Pulmonary artery endothelial cell (primary cell): ENCODE measurements at regions not wholly inside any gene's neighbourhood (a gene's known extent, or its start where the extent isn't known, plus 50 kb on each side); places are given as distances from the start of the nearest gene placed in this dataset.

Experiments
- DNase-seq: peaks from one replicate; pipeline ENCODE4 v3.0.0-alpha.2; 2011; ENCODE audit warnings: low read depth, low spot score

- no peak for DNase-seq
Observed at GRCh38 chr15:77739591-77740378, 107.1 kb upstream of the LINGO1 start.

- DNase-seq, result no peak
Observed at GRCh38 chr15:77738441-77739302, 106.0 kb upstream of the LINGO1 start.

- DNase-seq, result no peak
Observed at GRCh38 chr15:77738038-77738370, 105.3 kb upstream of the LINGO1 start.

GRCh38 chr15:77737238-77738037, 104.7 kb upstream of the LINGO1 start:
- DNase-seq, result no peak

GRCh38 chr15:77734306-77734705, 101.6 kb upstream of the LINGO1 start:
- no peak for DNase-seq

- no peak for DNase-seq
Observed at GRCh38 chr15:77733579-77734300, 101.0 kb upstream of the LINGO1 start.

GRCh38 chr15:77732514-77733335, 100.0 kb upstream of the LINGO1 start:
- no peak for DNase-seq

- DNase-seq, result no peak
Observed at GRCh38 chr15:77731945-77732344, 99.2 kb upstream of the LINGO1 start.

- DNase-seq, result no peak
Observed at GRCh38 chr15:77731067-77731466, 98.4 kb upstream of the LINGO1 start.

- no peak for DNase-seq
Observed at GRCh38 chr15:77727635-77728304, 95.1 kb upstream of the LINGO1 start.

- no peak for DNase-seq
Observed at GRCh38 chr15:77724715-77725114, 92.0 kb upstream of the LINGO1 start.

GRCh38 chr15:77723756-77724155, 91.0 kb upstream of the LINGO1 start:
- DNase-seq, result no peak

GRCh38 chr15:77722759-77723460, 90.2 kb upstream of the LINGO1 start:
- no peak for DNase-seq

GRCh38 chr15:77721963-77722362, 89.3 kb upstream of the LINGO1 start:
- DNase-seq, result no peak

GRCh38 chr15:77720655-77721054, 87.9 kb upstream of the LINGO1 start:
- DNase-seq, result no peak

GRCh38 chr15:77720173-77720572, 87.5 kb upstream of the LINGO1 start:
- no peak for DNase-seq

GRCh38 chr15:77719450-77719849, 86.7 kb upstream of the LINGO1 start:
- no peak for DNase-seq

GRCh38 chr15:77717333-77717990, 84.8 kb upstream of the LINGO1 start:
- DNase-seq, result no peak
